ENCODE measurements at regions not wholly inside any gene's neighbourhood (a gene's known extent, or its start where the extent isn't known, plus 50 kb on each side); places are given as distances from the start of the nearest gene placed in this dataset.

GRCh38 chr2:215691346-215691745 is 255.5 kb upstream of the FN1 start:
- Mint-ChIP-seq H3K27ac (no peak overlapping the region), H3K4me1 (no peaks in the 10 kb centered on the region), H3K27me3 (ENCODE audit: low read depth in 2 of 2) (peaks cover 14 to 47% of the 10 kb centered on the region in 2 donors), H3K36me3 (no peaks in the 10 kb centered on the region), H3K9me3 (no peaks in the 10 kb centered on the region), H3K4me3 (no peak overlapping the region)
- ATAC-seq = no peak
- Histone ChIP-seq H3K9me3 (ENCODE audit: control insufficient read depth, insufficient read depth, low read length) (no peaks in the 10 kb centered on the region), H3K4me1 (ENCODE audit: control insufficient read depth, insufficient read depth, low read length) (no peaks in the 10 kb centered on the region), H3K27me3 (ENCODE audit: control insufficient read depth, insufficient read depth, low read length) (peaks cover 2% of the 10 kb centered on the region), H3K36me3 (ENCODE audit: control insufficient read depth, insufficient read depth, low read length) (no peaks in the 10 kb centered on the region), H3K27ac (ENCODE audit: low read length) (no peak overlapping the region), H3K4me3 (ENCODE audit: low read length) (no peak overlapping the region)
- no peak for DNase-seq
- intact Hi-C loops (cut with micrococcal nuclease) = no loop called here
- no peak for TF ChIP-seq CTCF (IDR thresholded peaks at IDR 0.05)

- no peaks in the 10 kb centered on the region for H3K9me3 Mint-ChIP-seq
- Histone ChIP-seq H3K27me3 (ENCODE audit: control insufficient read depth, insufficient read depth, low read length) (peaks cover 2% of the 10 kb centered on the region), H3K4me3 (ENCODE audit: low read length) (no peak overlapping the region), H3K9me3 (ENCODE audit: control insufficient read depth, insufficient read depth, low read length) (no peaks in the 10 kb centered on the region), H3K4me1 (ENCODE audit: control insufficient read depth, insufficient read depth, low read length) (peaks cover 3% of the 10 kb centered on the region), H3K27ac (ENCODE audit: low read length) (no peak overlapping the region), H3K36me3 (ENCODE audit: control insufficient read depth, insufficient read depth, low read length) (no peaks in the 10 kb centered on the region)
- ATAC-seq (no peak), DNase-seq (no peak)
- no peak overlapping the region for H3K4me3 Mint-ChIP-seq
- no peak for TF ChIP-seq CTCF (IDR thresholded peaks at IDR 0.05)
- peaks cover 10 to 42% of the 10 kb centered on the region in 2 donors for H3K27me3 Mint-ChIP-seq (ENCODE audit: low read depth in 2 of 2)
- H3K36me3 Mint-ChIP-seq = no peaks in the 10 kb centered on the region
- peaks cover 0 to under 1% of the 10 kb centered on the region in 2 donors for H3K4me1 Mint-ChIP-seq
- no peak overlapping the region for H3K27ac Mint-ChIP-seq
- intact Hi-C loops (cut with micrococcal nuclease) = no loop called here
- no CpG with 5 or more reads among the region's 2 CpGs for WGBS (ENCODE audit: insufficient coverage)
Measured at GRCh38 chr2:215687149-215688031, 251.5 kb upstream of the FN1 start.

- Mint-ChIP-seq H3K4me3 (no peak overlapping the region), H3K4me1 (peaks cover 17 to 18% of the 10 kb centered on the region in 2 donors), H3K27me3 (ENCODE audit: low read depth in 2 of 2) (peaks cover 6 to 30% of the 10 kb centered on the region in 2 donors), H3K9me3 (no peaks in the 10 kb centered on the region), H3K36me3 (no peaks in the 10 kb centered on the region), H3K27ac (no peak overlapping the region)
- H3K9me3 ChIP-seq (ENCODE audit: control insufficient read depth, insufficient read depth, low read length) = no peaks in the 10 kb centered on the region
- H3K27me3 ChIP-seq (ENCODE audit: control insufficient read depth, insufficient read depth, low read length) = peaks cover 2% of the 10 kb centered on the region
- DNase-seq = no peak
- H3K36me3 ChIP-seq (ENCODE audit: control insufficient read depth, insufficient read depth, low read length) = no peaks in the 10 kb centered on the region
- intact Hi-C loops (cut with micrococcal nuclease) = no loop called here
- no peak overlapping the region for H3K4me3 ChIP-seq (ENCODE audit: low read length)
- no peak for TF ChIP-seq CTCF (IDR thresholded peaks at IDR 0.05)
- H3K27ac ChIP-seq (ENCODE audit: low read length) = no peak overlapping the region
- peaks cover 14% of the 10 kb centered on the region for H3K4me1 ChIP-seq (ENCODE audit: control insufficient read depth, insufficient read depth, low read length)
- no peak for ATAC-seq
- no CpG with 5 or more reads among the region's 1 CpG for WGBS (ENCODE audit: insufficient coverage)
Measured at GRCh38 chr2:215685238-215685990, 249.5 kb upstream of the FN1 start.

Measured in natural killer cell (primary cell).